ENCODE measurements at regions not wholly inside any gene's neighbourhood (a gene's known extent, or its start where the extent isn't known, plus 50 kb on each side); places are given as distances from the start of the nearest gene placed in this dataset.

- DNase-seq (ENCODE audit: low read depth, low spot score), result peak; percentile 33
- ChIA-PET POLR2A (no interaction called here), CTCF (interaction anchor here (1.2 to 2.1 kb wide), 2 partner anchors 29 to 51 kb away, joined by 4 to 8 read pairs; no protein-coding TSS in a partner anchor)
- no peak overlapping the region for H3K4me3 ChIP-seq (ENCODE audit: low read depth, low read length)
- TF ChIP-seq CTCF (IDR thresholded peaks at IDR 0.05; ENCODE audit: insufficient read depth, low read length, missing control alignments), result no peak
Observed at GRCh38 chr4:106869551-106869950, 166.6 kb downstream of the DKK2 start.

- ChIA-PET POLR2A (no interaction called here), CTCF (interaction anchor here (0.9 to 2.1 kb wide), 5 partner anchors 30 to 499 kb away, joined by 3 to 8 read pairs (median 4); partner anchors contain the start of gene GIMD1)
- no peak for TF ChIP-seq CTCF (IDR thresholded peaks at IDR 0.05; ENCODE audit: insufficient read depth, low read length, missing control alignments)
- no peak overlapping the region for H3K4me3 ChIP-seq (ENCODE audit: low read depth, low read length)
- DNase-seq (ENCODE audit: low read depth, low spot score), result peak; percentile 16
Observed at GRCh38 chr4:106868381-106869035, 167.6 kb downstream of the DKK2 start.

GRCh38 chr4:106864231-106864630 lies 171.9 kb downstream of the DKK2 start:
- DNase-seq (ENCODE audit: low read depth, low spot score), result peak; percentile 91
- H3K4me3 ChIP-seq (ENCODE audit: low read depth, low read length), result no peak overlapping the region
- ChIA-PET POLR2A (no interaction called here), CTCF (interaction anchor here (0.7 to 0.9 kb wide), 2 partner anchors 15 to 494 kb away, joined by 3 read pairs; no protein-coding TSS in a partner anchor)
- TF ChIP-seq CTCF (IDR thresholded peaks at IDR 0.05; ENCODE audit: insufficient read depth, low read length, missing control alignments), result no peak

GRCh38 chr4:106854569-106855351 lies 181.4 kb downstream of the DKK2 start:
- CTCF ChIA-PET, result interaction anchor here (1.1 kb wide), 1 partner anchor 43 kb away, joined by 3 read pairs; no protein-coding TSS in a partner anchor
- TF ChIP-seq CTCF (IDR thresholded peaks at IDR 0.05; ENCODE audit: insufficient read depth, low read length, missing control alignments), result no peak
- DNase-seq (ENCODE audit: low read depth, low spot score), result peak; percentile 10

GRCh38 chr4:106852426-106852825 lies 183.7 kb downstream of the DKK2 start:
- POLR2A ChIA-PET, result no interaction called here
- CTCF ChIA-PET, result no interaction called here
- no peak for TF ChIP-seq CTCF (IDR thresholded peaks at IDR 0.05; ENCODE audit: insufficient read depth, low read length, missing control alignments)
- no peak overlapping the region for H3K4me3 ChIP-seq (ENCODE audit: low read depth, low read length)
- no peak for DNase-seq (ENCODE audit: low read depth, low spot score)

More at GRCh38 chr4:106854569-106855351, 181.4 kb downstream of the DKK2 start:
- no peak overlapping the region for H3K4me3 ChIP-seq (ENCODE audit: low read depth, low read length)
- POLR2A ChIA-PET, result no interaction called here

DNA sequence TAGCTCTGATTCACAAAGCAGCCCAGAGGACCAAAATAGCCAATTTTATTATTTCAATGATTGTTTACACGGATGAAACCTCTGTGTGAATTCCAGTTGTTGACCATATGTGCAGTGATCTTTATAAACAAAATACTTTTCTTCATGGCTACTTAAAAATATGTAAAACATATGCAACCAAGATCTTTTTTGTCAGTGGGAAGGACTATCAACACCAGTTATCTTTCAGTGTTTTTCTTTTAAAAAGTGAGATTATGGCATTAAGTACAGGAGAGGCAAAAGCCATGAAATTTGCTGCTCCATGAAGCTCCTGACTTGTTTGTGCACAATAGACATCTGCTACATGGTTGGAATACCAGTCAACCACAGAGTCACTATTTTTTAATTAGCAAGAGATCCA lies 184.4 kb downstream of the DKK2 start:
- ChIA-PET CTCF (no interaction called here), POLR2A (no interaction called here)
- H3K4me3 ChIP-seq (ENCODE audit: low read depth, low read length), result no peak overlapping the region
- no peak for TF ChIP-seq CTCF (IDR thresholded peaks at IDR 0.05; ENCODE audit: insufficient read depth, low read length, missing control alignments)
- no peak for DNase-seq (ENCODE audit: low read depth, low spot score)
